Testis (tissue), 2 donors: ENCODE measurements at regions not wholly inside any gene's neighbourhood (a gene's known extent, or its start where the extent isn't known, plus 50 kb on each side); places are given as distances from the start of the nearest gene placed in this dataset.
"Not testable (repeated sequence)": the region's sequence is repeated elsewhere in the genome, so short reads cannot be mapped to it uniquely, and the experiment has no call there.

ENCODE experiments used
- DNase-seq: peaks from one replicate; pipeline ENCODE4 v3.0.0-alpha.2; 2019
- H3K27ac ChIP-seq, 2 donors: fragments of 200-600 bp; sonication (generic); one replicate each; pipeline ENCODE4 v1.5.1; 2019
- H3K27me3 ChIP-seq: fragments of 200-600 bp; sonication (generic); one replicate; pipeline ENCODE4 v1.5.1; 2019
- H3K36me3 ChIP-seq: fragments of 200-600 bp; sonication (generic); one replicate; pipeline ENCODE4 v1.5.1; 2017; ENCODE audit warnings: low read depth; ENCODE audit errors: missing control alignments
- H3K4me1 ChIP-seq: fragments of 200-600 bp; sonication (generic); one replicate; pipeline ENCODE4 v1.5.1; 2019
- H3K4me3 ChIP-seq, 2 donors: fragments of 200-600 bp; sonication (generic); one replicate each; pipeline ENCODE4 v1.5.1; 2017 to 2019
- H3K9me3 ChIP-seq: fragments of 200-600 bp; sonication (generic); one replicate; pipeline ENCODE4 v1.5.1; 2017
- POLR2A ChIP-seq: fragments of 450-650 bp; IDR thresholded peaks from one replicate; pipeline ENCODE4 v1.6.1; 2017; ENCODE audit warnings: antibody characterized with exemption, mild to moderate bottlenecking, moderate library complexity
- whole genome bisulfite sequencing, 2 donors: methylation state at CpG; one replicate each; pipeline ENCODE4 v1.1.5; 2018; 5-methylcytosine and 5-hydroxymethylcytosine counted together
- intact Hi-C: fragments of 100-400 bp; cut with DNase I; formaldehyde crosslinking; loops from one replicate; pipeline ENCODE4 v1.15.1; 2023; ENCODE audit warnings: low total_unique reads
- TF ChIP-seq, protein P1 (sequence below), 3 experiments: fragments of 450-650 bp in 2 of 3; fragments of 200-600 bp in 1 of 3; sonication (generic) in 1 of 3; IDR thresholded peaks; one replicate each; pipeline ENCODE4 v1.5.1; 2016 to 2019; ENCODE audit warnings: antibody characterized with exemption in 3 of 3, mild to moderate bottlenecking in 2 of 3, moderate library complexity in 1 of 3

GRCh38 chr4:64814616-64815015 is 405.4 kb upstream of the TECRL start:
- no peak overlapping the region for H3K27ac ChIP-seq
- no peak for DNase-seq
- no peak for TF ChIP-seq POLR2A
- TF ChIP-seq, protein P1, sequence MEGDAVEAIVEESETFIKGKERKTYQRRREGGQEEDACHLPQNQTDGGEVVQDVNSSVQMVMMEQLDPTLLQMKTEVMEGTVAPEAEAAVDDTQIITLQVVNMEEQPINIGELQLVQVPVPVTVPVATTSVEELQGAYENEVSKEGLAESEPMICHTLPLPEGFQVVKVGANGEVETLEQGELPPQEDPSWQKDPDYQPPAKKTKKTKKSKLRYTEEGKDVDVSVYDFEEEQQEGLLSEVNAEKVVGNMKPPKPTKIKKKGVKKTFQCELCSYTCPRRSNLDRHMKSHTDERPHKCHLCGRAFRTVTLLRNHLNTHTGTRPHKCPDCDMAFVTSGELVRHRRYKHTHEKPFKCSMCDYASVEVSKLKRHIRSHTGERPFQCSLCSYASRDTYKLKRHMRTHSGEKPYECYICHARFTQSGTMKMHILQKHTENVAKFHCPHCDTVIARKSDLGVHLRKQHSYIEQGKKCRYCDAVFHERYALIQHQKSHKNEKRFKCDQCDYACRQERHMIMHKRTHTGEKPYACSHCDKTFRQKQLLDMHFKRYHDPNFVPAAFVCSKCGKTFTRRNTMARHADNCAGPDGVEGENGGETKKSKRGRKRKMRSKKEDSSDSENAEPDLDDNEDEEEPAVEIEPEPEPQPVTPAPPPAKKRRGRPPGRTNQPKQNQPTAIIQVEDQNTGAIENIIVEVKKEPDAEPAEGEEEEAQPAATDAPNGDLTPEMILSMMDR (IDR thresholded peaks at IDR 0.05), result no peak

GRCh38 chr4:64807821-64808220 is 398.6 kb upstream of the TECRL start:
- H3K36me3 ChIP-seq, result no peaks in the 10 kb centered on the region
- no peaks in the 10 kb centered on the region for H3K4me1 ChIP-seq
- no peaks in the 10 kb centered on the region for H3K9me3 ChIP-seq
- no peak overlapping the region for H3K4me3 ChIP-seq
- no peaks in the 10 kb centered on the region for H3K27me3 ChIP-seq
- no peak for TF ChIP-seq POLR2A
- TF ChIP-seq, protein P1 (IDR thresholded peaks at IDR 0.05), result no peak
- DNase-seq, result no peak
- WGBS, 2 donors, result 45 to 51% methylated on average over 2 of the region's 2 CpGs
- intact Hi-C loops, result no loop called here
- H3K27ac ChIP-seq, result no peak overlapping the region

More at GRCh38 chr4:64814616-64815015, 405.4 kb upstream of the TECRL start:
- Histone ChIP-seq H3K4me1 (no peaks in the 10 kb centered on the region), H3K27me3 (no peaks in the 10 kb centered on the region), H3K36me3 (no peaks in the 10 kb centered on the region), H3K4me3 (no peak overlapping the region), H3K9me3 (no peaks in the 10 kb centered on the region)
- intact Hi-C loops, result no loop called here
- WGBS, 2 donors, result 72 to 79% methylated on average over 2 of the region's 2 CpGs

- Histone ChIP-seq H3K4me3 (no peak overlapping the region), H3K27ac (no peak overlapping the region), H3K9me3 (no peaks in the 10 kb centered on the region), H3K27me3 (no peaks in the 10 kb centered on the region), H3K4me1 (no peaks in the 10 kb centered on the region), H3K36me3 (no peaks in the 10 kb centered on the region)
- DNase-seq, result no peak
- 75 to 77% methylated on average over 3 to 7 of the region's 7 CpGs for WGBS, 2 donors
- intact Hi-C loops, result no loop called here
- TF ChIP-seq, protein P1 (IDR thresholded peaks at IDR 0.05), result no peak
- TF ChIP-seq POLR2A, result no peak
These were observed 390.5 kb upstream of the TECRL start for GRCh38 chr4:64799751-64800150.

DNA sequence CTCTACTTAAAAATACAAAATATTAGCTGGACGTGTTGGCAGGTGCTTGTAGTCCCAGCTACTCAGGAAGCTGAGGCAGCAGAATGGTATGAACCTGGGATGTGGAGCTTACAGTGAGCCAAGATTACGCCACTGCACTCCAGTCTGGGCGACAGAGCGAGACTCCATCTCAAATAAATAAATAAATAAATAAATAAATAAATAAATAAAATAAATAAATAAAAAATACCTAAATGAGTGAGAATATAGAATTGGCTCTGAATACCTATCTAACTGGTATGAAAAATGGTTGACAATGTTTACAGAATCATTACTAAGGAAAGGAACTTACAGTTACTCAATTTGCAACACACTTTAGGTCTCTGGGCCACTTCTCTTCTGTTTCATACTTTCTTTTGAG is 389.6 kb upstream of the TECRL start:
- H3K4me3 ChIP-seq, DNase-seq, H3K9me3 ChIP-seq, intact Hi-C loops, H3K36me3 ChIP-seq, H3K27me3 ChIP-seq, H3K4me1 ChIP-seq, H3K27ac ChIP-seq: not testable (repeated sequence)
- 85 to 92% methylated on average over 4 of the region's 4 CpGs for WGBS, 2 donors

DNA sequence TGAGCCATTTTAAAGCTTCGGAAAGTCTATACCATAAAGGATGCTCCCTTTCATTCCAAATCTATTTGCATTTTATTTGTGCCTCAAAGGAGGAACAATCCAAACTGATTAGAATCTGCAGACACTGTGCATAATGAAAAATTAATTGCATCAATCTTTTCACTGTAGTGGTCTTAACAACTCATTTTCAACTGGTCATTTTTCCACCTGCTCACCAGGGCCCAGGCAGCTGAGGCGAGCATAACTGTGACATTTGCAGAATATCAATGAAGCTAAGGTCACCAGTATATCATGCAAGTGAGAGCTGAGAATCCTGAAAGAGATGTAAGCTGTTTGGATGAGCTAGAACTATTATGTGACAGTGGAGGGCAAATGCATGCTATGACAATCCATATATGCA is 387.3 kb upstream of the TECRL start:
- no peaks in the 10 kb centered on the region for H3K4me1 ChIP-seq
- WGBS, 2 donors, result 82 to 88% methylated on average over 2 of the region's 2 CpGs
- DNase-seq, result no peak
- no peak overlapping the region for H3K27ac ChIP-seq
- H3K27me3 ChIP-seq, result no peaks in the 10 kb centered on the region
- intact Hi-C loops, result no loop called here
- TF ChIP-seq POLR2A, result no peak
- no peaks in the 10 kb centered on the region for H3K9me3 ChIP-seq
- H3K4me3 ChIP-seq, result no peak overlapping the region
- H3K36me3 ChIP-seq, result no peaks in the 10 kb centered on the region

GRCh38 chr4:64784125-64784524 is 374.9 kb upstream of the TECRL start:
- no peak overlapping the region for H3K27ac ChIP-seq
- H3K4me1 ChIP-seq, result no peaks in the 10 kb centered on the region
- H3K9me3 ChIP-seq, result no peaks in the 10 kb centered on the region
- H3K4me3 ChIP-seq, result no peak overlapping the region
- WGBS, 2 donors, result 18 to 24% methylated on average over 1 of the region's 1 CpG
- no peaks in the 10 kb centered on the region for H3K27me3 ChIP-seq
- TF ChIP-seq, protein P1 (IDR thresholded peaks at IDR 0.05), result no peak
- TF ChIP-seq POLR2A, result no peak
- DNase-seq, result no peak
- intact Hi-C loops, result no loop called here
- H3K36me3 ChIP-seq, result no peaks in the 10 kb centered on the region
